ENCODE measurements at regions not wholly inside any gene's neighbourhood (a gene's known extent, or its start where the extent isn't known, plus 50 kb on each side); places are given as distances from the start of the nearest gene placed in this dataset.

DNA sequence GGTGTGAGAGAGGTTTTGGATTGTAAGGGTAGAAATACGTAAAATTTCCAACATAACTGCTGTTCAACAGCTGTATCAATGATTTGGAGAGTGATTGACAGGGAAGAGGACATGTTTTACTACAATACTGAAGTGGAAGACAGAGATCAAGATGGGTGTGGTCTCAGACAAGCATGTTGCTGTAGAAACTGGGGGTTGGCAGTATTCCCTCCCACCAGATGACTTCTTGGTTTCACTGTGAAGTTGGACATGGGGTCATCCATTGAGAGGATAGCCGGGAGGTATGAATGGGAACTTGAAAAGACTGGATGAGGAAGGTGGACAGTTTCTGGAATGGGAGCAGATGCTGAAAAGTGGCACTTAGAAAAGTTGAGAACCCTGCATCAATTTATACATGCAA lies 95.3 kb upstream of the HDAC9 start:
- Histone ChIP-seq H3K36me3 (ENCODE audit: control insufficient read depth in 2 of 2, insufficient read depth in 1 of 2, low read length in 2 of 2) (no peaks in the 10 kb centered on the region), H3K4me3 (ENCODE audit: low read depth, low read length) (no peak overlapping the region), H3K4me1 (ENCODE audit: control insufficient read depth, insufficient read depth, low read length) (peaks cover 3% of the 10 kb centered on the region; the same call in 1 of the 2 replicates), H3K9me3 (ENCODE audit: control insufficient read depth, insufficient read depth, low read depth, low read length) (no peaks in the 10 kb centered on the region), H3K27ac (ENCODE audit: extremely low read depth, low read depth, low read length) (no peak overlapping the region)
- ChIA-PET POLR2A (no interaction called here), CTCF (no interaction called here)
- no peak for TF ChIP-seq ZNF433 (tag by site-specific recombination; IDR thresholded peaks at IDR 0.05; ENCODE audit: low read depth)
- no peak for TF ChIP-seq SCRT2 (tag by site-specific recombination; IDR thresholded peaks at IDR 0.05)
- no peak for TF ChIP-seq MZF1 (tag by site-specific recombination; IDR thresholded peaks at IDR 0.05; ENCODE audit: borderline replicate concordance)
- TF ChIP-seq, protein P1, sequence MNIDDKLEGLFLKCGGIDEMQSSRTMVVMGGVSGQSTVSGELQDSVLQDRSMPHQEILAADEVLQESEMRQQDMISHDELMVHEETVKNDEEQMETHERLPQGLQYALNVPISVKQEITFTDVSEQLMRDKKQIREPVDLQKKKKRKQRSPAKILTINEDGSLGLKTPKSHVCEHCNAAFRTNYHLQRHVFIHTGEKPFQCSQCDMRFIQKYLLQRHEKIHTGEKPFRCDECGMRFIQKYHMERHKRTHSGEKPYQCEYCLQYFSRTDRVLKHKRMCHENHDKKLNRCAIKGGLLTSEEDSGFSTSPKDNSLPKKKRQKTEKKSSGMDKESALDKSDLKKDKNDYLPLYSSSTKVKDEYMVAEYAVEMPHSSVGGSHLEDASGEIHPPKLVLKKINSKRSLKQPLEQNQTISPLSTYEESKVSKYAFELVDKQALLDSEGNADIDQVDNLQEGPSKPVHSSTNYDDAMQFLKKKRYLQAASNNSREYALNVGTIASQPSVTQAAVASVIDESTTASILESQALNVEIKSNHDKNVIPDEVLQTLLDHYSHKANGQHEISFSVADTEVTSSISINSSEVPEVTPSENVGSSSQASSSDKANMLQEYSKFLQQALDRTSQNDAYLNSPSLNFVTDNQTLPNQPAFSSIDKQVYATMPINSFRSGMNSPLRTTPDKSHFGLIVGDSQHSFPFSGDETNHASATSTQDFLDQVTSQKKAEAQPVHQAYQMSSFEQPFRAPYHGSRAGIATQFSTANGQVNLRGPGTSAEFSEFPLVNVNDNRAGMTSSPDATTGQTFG (tag by site-specific recombination; IDR thresholded peaks at IDR 0.05; ENCODE audit: borderline replicate concordance) = no peak
- TF ChIP-seq ZNF843 (tag by site-specific recombination; IDR thresholded peaks at IDR 0.05) = no peak
- no peak for TF ChIP-seq ZNF544 (tag by site-specific recombination; IDR thresholded peaks at IDR 0.05)
- TF ChIP-seq, protein P2, sequence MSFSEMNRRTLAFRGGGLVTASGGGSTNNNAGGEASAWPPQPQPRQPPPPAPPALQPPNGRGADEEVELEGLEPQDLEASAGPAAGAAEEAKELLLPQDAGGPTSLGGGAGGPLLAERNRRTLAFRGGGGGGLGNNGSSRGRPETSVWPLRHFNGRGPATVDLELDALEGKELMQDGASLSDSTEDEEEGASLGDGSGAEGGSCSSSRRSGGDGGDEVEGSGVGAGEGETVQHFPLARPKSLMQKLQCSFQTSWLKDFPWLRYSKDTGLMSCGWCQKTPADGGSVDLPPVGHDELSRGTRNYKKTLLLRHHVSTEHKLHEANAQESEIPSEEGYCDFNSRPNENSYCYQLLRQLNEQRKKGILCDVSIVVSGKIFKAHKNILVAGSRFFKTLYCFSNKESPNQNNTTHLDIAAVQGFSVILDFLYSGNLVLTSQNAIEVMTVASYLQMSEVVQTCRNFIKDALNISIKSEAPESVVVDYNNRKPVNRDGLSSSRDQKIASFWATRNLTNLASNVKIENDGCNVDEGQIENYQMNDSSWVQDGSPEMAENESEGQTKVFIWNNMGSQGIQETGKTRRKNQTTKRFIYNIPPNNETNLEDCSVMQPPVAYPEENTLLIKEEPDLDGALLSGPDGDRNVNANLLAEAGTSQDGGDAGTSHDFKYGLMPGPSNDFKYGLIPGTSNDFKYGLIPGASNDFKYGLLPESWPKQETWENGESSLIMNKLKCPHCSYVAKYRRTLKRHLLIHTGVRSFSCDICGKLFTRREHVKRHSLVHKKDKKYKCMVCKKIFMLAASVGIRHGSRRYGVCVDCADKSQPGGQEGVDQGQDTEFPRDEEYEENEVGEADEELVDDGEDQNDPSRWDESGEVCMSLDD (tag by site-specific recombination; IDR thresholded peaks at IDR 0.05) = no peak
- no peak for TF ChIP-seq ZNF239 (tag by site-specific recombination; IDR thresholded peaks at IDR 0.05)
- TF ChIP-seq MEIS1 (CRISPR knock-in tag; IDR thresholded peaks at IDR 0.05; ENCODE audit: borderline replicate concordance) = no peak
- TF ChIP-seq ZNF280D (tag by site-specific recombination; IDR thresholded peaks at IDR 0.05) = no peak
- TF ChIP-seq, protein P3, sequence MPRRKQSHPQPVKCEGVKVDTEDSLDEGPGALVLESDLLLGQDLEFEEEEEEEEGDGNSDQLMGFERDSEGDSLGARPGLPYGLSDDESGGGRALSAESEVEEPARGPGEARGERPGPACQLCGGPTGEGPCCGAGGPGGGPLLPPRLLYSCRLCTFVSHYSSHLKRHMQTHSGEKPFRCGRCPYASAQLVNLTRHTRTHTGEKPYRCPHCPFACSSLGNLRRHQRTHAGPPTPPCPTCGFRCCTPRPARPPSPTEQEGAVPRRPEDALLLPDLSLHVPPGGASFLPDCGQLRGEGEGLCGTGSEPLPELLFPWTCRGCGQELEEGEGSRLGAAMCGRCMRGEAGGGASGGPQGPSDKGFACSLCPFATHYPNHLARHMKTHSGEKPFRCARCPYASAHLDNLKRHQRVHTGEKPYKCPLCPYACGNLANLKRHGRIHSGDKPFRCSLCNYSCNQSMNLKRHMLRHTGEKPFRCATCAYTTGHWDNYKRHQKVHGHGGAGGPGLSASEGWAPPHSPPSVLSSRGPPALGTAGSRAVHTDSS (tag by site-specific recombination; IDR thresholded peaks at IDR 0.05) = no peak
- TF ChIP-seq ZNF174 (tag by site-specific recombination; IDR thresholded peaks at IDR 0.05) = no peak
- TF ChIP-seq, protein P4, sequence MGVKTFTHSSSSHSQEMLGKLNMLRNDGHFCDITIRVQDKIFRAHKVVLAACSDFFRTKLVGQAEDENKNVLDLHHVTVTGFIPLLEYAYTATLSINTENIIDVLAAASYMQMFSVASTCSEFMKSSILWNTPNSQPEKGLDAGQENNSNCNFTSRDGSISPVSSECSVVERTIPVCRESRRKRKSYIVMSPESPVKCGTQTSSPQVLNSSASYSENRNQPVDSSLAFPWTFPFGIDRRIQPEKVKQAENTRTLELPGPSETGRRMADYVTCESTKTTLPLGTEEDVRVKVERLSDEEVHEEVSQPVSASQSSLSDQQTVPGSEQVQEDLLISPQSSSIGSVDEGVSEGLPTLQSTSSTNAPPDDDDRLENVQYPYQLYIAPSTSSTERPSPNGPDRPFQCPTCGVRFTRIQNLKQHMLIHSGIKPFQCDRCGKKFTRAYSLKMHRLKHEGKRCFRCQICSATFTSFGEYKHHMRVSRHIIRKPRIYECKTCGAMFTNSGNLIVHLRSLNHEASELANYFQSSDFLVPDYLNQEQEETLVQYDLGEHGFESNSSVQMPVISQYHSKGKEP (tag by site-specific recombination; IDR thresholded peaks at IDR 0.05) = no peak
- no peak for TF ChIP-seq REST (tag by site-specific recombination; IDR thresholded peaks at IDR 0.05)
- TF ChIP-seq, protein P5, sequence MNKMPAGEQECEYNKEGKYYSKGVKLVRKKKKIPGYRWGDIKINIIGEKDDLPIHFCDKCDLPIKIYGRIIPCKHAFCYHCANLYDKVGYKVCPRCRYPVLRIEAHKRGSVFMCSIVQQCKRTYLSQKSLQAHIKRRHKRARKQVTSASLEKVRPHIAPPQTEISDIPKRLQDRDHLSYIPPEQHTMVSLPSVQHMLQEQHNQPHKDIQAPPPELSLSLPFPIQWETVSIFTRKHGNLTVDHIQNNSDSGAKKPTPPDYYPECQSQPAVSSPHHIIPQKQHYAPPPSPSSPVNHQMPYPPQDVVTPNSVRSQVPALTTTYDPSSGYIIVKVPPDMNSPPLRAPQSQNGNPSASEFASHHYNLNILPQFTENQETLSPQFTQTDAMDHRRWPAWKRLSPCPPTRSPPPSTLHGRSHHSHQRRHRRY (tag by site-specific recombination; IDR thresholded peaks at IDR 0.05) = no peak
- TF ChIP-seq ZNF692 (tag by site-specific recombination; IDR thresholded peaks at IDR 0.05) = no peak
